ENCODE measurements at regions not wholly inside any gene's neighbourhood (a gene's known extent, or its start where the extent isn't known, plus 50 kb on each side); places are given as distances from the start of the nearest gene placed in this dataset.

- no peak for TF ChIP-seq CTCF (IDR thresholded peaks at IDR 0.05)
- TF ChIP-seq ZFX (IDR thresholded peaks at IDR 0.05; ENCODE audit: borderline replicate concordance) = no peak
Observed at GRCh38 chr10:52999681-53000080, 227.1 kb upstream of the MBL2 start.

GRCh38 chr10:52999258-52999657, 226.7 kb upstream of the MBL2 start:
- H3K27ac ChIP-seq = no peak overlapping the region
- no peak for TF ChIP-seq ZFX (IDR thresholded peaks at IDR 0.05; ENCODE audit: borderline replicate concordance)
- no peak for TF ChIP-seq CTCF (IDR thresholded peaks at IDR 0.05)

More at GRCh38 chr10:52999681-53000080, 227.1 kb upstream of the MBL2 start:
- H3K27ac ChIP-seq = no peak overlapping the region

- no peak overlapping the region for H3K27ac ChIP-seq
- TF ChIP-seq ZFX (IDR thresholded peaks at IDR 0.05; ENCODE audit: borderline replicate concordance) = no peak
- no peak for TF ChIP-seq CTCF (IDR thresholded peaks at IDR 0.05)
Observed at GRCh38 chr10:52997007-52997406, 224.4 kb upstream of the MBL2 start.

DNA sequence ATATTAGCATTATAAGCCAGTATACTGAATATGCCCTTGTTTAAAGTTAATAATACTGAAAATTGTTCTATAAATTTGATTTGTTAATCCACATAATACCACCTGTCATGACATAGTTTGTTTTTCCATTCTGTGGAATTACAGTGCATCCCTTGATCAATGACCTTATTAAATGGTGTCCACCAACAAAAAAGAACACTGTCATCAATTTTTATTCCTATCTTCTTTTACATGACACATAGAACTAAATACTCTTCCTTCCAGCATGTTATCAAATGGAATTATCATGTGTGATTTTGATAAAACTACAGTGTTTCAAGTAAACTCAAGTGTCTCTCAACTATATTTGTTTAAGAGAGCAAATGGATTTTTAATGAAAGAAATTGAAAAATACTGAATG, 221.8 kb upstream of the MBL2 start:
- TF ChIP-seq CTCF (IDR thresholded peaks at IDR 0.05) (no peak), ZFX (IDR thresholded peaks at IDR 0.05; ENCODE audit: borderline replicate concordance) (no peak)

DNA sequence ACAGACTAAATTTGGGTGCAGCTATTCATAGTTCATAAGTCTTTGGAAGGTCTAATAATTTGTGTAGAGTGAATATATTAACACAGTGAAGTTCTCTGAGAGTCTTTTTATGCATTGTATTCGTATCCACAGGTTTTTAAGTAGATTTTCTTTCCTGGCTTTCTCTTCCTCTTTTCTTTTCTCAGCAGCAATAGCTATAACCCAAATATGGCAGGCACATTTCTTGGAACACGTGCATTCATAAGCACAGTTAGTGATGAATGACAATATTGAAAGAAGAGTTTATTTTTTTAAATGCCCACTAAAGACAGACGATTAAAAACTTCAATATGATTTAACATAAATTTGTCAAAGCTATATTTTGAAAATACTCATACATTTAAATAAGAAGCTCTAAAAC, 220.5 kb upstream of the MBL2 start:
- H3K27ac ChIP-seq = no peak overlapping the region
- TF ChIP-seq CTCF (IDR thresholded peaks at IDR 0.05) = no peak
- no peak for TF ChIP-seq ZFX (IDR thresholded peaks at IDR 0.05; ENCODE audit: borderline replicate concordance)

More for the DNA sequence above, 221.8 kb upstream of the MBL2 start:
- no peak overlapping the region for H3K27ac ChIP-seq

DNA sequence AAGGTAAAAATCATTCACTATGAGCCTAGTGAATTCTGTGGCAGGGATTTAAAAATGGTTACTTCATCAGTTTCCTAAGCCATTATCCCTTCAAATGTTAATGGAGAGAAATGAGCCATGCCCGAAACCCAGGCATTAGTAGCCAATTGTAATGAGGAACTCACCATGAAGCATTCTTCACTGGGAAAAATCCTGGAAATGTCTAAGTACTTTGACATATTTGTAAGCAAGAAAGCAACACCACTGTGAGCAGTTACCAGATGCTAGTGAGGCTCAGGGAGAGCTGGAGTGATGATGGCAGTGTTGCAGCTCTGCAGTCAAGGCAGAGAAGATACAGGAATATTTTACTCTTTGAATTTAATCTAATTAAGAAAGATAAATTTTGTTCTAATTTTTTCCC, 220.0 kb upstream of the MBL2 start:
- TF ChIP-seq ZFX (IDR thresholded peaks at IDR 0.05; ENCODE audit: borderline replicate concordance) (no peak), CTCF (IDR thresholded peaks at IDR 0.05) (no peak)
- no peak overlapping the region for H3K27ac ChIP-seq

DNA sequence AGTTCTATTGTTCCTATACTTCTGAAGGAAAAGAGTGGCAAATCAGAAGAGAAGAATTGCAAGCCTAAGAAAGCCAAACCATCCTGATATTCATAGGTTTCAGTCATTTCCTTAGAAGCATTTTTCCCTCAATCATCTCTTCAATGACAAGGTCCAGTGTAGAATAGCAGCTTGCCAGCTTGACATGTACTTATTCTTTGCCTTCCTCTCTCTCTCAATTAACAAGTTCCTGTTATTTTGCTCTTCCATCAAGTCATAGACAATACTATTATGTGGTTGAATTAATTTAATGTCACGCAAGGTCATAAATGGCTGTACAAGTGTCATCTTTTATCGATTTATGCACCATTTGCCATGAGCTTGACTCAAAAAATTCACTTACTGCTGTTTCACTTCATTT, 216.3 kb upstream of the MBL2 start:
- TF ChIP-seq CTCF (IDR thresholded peaks at IDR 0.05) = no peak
- TF ChIP-seq ZFX (IDR thresholded peaks at IDR 0.05; ENCODE audit: borderline replicate concordance) = no peak
- no peak overlapping the region for H3K27ac ChIP-seq

All from 22Rv1 (cell line).